NCI-H748 (cell line): ENCODE measurements at regions not wholly inside any gene's neighbourhood (a gene's known extent, or its start where the extent isn't known, plus 50 kb on each side); places are given as distances from the start of the nearest gene placed in this dataset.
A peak's percentile ranks its signal among the peaks of the same experiment; 100 is the strongest.

Experiments used
- DNase-seq: peaks from one replicate; lab custom pipeline; 2025; ENCODE audit not compliant: unreplicated experiment; lab: John Stamatoyannopoulos, UW

DNA sequence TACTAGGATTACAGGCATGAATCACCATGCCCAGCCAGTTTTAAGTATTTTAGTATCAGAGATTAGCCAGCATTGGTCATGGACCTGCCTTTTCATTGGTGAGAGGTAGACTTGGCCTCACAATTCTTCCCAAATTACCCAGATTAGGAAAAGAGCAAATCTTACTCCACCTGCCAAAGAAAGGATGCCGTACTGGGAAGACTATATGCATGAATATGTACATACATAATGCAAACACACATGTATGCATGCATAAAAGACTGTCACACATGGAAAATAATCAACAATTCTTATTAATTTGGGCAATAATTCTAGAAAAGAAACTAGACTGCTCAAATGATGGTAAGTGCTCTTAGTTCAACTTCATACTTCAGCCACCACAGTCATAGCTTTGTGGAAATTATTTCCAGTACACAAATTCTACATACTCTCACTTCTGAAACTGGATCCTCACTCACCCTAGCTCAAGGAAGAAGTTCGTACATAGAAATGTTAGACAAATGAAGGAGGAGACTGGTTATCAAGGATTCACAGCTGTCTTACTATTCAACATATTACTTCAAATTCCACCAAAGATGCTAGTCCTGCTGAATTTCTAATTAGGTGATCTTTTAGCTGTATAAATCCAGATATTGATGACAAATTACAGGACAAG is 73.7 kb downstream of the MINAR2 start:
- no peak for DNase-seq

DNA sequence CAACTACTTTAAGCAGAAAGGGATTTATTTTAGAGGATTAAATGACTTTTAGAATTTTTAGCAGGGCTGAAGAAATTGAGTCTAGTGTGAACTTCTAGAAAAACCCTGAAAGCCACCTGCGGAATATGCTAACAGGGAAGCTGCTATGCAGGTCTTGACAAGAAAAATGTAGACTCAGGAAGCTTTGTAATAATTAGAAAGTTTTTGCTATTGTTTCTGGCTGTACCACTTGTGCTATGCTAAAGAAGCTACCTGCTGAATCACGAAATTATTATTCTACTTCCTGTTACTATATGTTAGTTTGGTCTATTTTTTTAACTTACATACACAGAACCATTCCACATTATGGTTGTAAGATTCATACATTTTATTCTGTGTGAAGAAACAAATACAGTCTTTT is 74.0 kb upstream of the CHSY3 start:
- no peak for DNase-seq

DNA sequence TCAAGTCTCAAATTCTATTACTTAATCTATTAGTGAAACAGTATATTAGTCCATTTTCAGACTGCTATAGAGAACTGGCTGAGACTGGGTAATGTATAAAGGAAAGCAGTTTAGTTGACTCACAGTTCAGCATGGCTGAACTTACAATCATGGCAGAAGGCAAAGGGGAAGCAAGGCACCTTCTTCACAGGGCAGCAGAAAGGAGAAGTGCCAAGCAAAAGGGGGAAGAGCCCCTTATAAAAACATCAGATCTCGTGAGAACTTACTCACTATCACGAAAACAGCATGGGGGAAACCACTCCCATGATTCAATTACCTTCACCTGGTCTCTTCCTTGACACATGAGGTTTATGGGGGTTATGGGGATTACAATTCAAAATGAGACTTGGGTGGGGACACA is 67.9 kb upstream of the CHSY3 start:
- DNase-seq = no peak

DNA sequence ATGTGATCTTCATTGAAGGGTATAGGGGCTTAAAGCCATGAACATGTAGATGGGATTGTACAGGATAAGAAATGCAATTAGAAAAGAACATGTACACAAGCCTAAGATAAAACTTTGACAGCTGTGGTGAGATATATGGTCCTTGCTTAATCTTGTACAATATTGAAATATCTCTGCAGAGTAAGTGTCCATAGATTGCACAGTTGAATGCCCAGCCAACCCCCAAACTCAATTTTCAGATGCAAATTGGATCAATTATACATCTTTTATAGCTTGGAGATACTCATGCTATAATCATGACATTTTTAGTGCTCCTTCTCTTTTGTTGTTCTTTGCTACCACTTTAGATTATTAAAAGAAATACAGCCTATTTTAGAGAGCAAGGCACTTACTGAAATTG is 59.5 kb upstream of the CHSY3 start:
- no peak for DNase-seq

DNA sequence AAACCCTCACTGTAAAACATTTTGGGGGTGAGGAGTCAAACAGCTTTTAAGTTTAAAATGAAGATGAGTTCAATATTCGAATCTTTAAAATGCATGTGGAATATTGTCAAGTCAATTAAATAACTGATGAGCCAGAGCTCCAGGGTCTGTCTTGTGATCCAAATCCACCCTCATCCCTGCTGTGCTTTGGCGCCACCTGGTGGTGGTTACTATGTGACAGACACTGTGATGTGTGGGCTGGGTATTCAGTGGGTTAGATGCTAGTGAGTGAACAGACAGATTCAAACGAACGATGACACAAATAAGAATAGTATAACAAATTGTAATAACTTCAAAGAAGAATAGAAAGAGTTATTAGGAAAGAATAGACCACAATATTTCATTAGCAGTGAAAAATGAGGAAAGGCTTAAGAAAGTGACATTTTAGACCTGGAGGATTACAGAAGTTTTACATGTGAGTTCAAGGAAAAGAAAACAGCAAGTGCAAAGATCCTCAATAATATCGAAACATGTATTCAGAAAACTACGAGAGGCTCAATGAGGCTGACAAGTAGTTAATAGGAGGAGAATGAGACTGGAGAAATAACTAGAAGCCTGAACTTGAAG is 51.4 kb upstream of the CHSY3 start:
- DNase-seq = peak; percentile 65

DNA sequence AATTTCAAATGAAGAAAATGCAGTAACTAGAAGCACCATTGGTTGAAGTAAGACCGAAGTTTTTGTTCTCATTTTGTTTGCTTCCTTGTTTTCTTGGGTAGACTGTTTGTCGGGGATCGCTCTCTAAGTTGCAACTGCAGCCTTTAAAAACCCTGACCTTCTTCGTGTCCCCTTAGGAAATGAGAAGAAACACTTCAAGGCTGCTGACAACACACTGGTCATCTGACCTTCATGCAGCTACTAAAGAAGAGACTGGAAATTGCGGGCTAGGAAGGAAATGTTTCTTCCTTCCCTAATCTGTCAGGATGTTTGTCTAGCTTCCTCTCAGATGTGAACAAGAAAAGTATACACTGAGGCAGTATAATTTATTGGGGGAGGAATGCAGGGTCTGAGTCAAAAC is 50.7 kb upstream of the CHSY3 start:
- DNase-seq = no peak
